Liver (tissue), 7 donors: ENCODE measurements at regions not wholly inside any gene's neighbourhood (a gene's known extent, or its start where the extent isn't known, plus 50 kb on each side); places are given as distances from the start of the nearest gene placed in this dataset.
"Not testable (repeated sequence)": the region's sequence is repeated elsewhere in the genome, so short reads cannot be mapped to it uniquely, and the experiment has no call there.

ENCODE experiments used
- DNase-seq: peaks from one replicate; pipeline ENCODE4 v3.0.0-alpha.2; 2017; ENCODE audit warnings: low spot score
- H3K27ac ChIP-seq, 2 donors: one replicate each; pipeline ENCODE4 v1.7.0; 2013; ENCODE audit warnings: inconsistent platforms in 2 of 2, low read length in 2 of 2, control low read depth in 1 of 2, low read depth in 1 of 2, mild to moderate bottlenecking in 1 of 2
- H3K27me3 ChIP-seq, 4 donors: one replicate each; pipeline versions ENCODE4 v1.6.1 to v1.7.0; 2013; ENCODE audit warnings: low read length in 3 of 4, inconsistent platforms in 1 of 4, mild to moderate bottlenecking in 1 of 4, moderate library complexity in 1 of 4; ENCODE audit not compliant: control insufficient read depth in 4 of 4, insufficient read depth in 4 of 4
- H3K36me3 ChIP-seq, 4 donors: one replicate each; pipeline versions ENCODE4 v1.6.1 to v1.7.0; 2013; ENCODE audit warnings: low read length in 3 of 4, mild to moderate bottlenecking in 3 of 4, low read depth in 1 of 4, moderate library complexity in 1 of 4; ENCODE audit not compliant: control insufficient read depth in 4 of 4, insufficient read depth in 3 of 4
- H3K4me1 ChIP-seq, 4 donors: one replicate each; pipeline versions ENCODE4 v1.6.1 to v1.7.0; 2013; ENCODE audit warnings: low read length in 3 of 4, mild to moderate bottlenecking in 3 of 4, moderate library complexity in 1 of 4; ENCODE audit not compliant: control insufficient read depth in 4 of 4, insufficient read depth in 4 of 4
- H3K4me3 ChIP-seq, 3 donors: one replicate each; pipeline versions ENCODE4 v1.6.1 to v1.7.0; 2013; ENCODE audit warnings: low read length in 3 of 3, control low read depth in 1 of 3, low read depth in 1 of 3, mild to moderate bottlenecking in 1 of 3
- H3K9ac ChIP-seq, 2 donors: one replicate each; pipeline ENCODE4 v1.7.0; 2013; ENCODE audit warnings: low read length in 2 of 2, mild to moderate bottlenecking in 2 of 2, moderate library complexity in 2 of 2, control low read depth in 1 of 2, low read depth in 1 of 2
- H3K9me3 ChIP-seq, 4 donors: one replicate each; pipeline versions ENCODE4 v1.6.1 to v1.7.0; 2013; ENCODE audit warnings: low read length in 3 of 4; ENCODE audit not compliant: control insufficient read depth in 4 of 4
- FOXA1 ChIP-seq: IDR thresholded peaks from 2 replicates; pipeline ENCODE4 v1.6.1; 2016; ENCODE audit warnings: antibody characterized with exemption
- GABPA ChIP-seq, 2 donors: IDR thresholded peaks in 1 of 2; conservative IDR thresholded peaks in 1 of 2; 2 replicates each; pipeline ENCODE4 v1.6.1; 2016; ENCODE audit warnings: antibody characterized with exemption in 2 of 2, mild to moderate bottlenecking in 1 of 2, moderate library complexity in 1 of 2
- HNF4A ChIP-seq, 2 donors: conservative IDR thresholded peaks; 2 replicates each; pipeline ENCODE4 v1.6.1; 2016; ENCODE audit warnings: antibody characterized with exemption in 2 of 2, mild to moderate bottlenecking in 2 of 2
- HNF4G ChIP-seq: IDR thresholded peaks from 2 replicates; pipeline ENCODE4 v1.6.1; 2016; ENCODE audit warnings: antibody characterized with exemption
- JUND ChIP-seq, 2 donors: IDR thresholded peaks; 2 replicates each; pipeline ENCODE4 v1.6.1; 2016; ENCODE audit warnings: antibody characterized with exemption in 2 of 2
- RAD21 ChIP-seq, 2 donors: IDR thresholded peaks; 2 replicates each; pipeline ENCODE4 v1.6.1; 2016; ENCODE audit warnings: antibody characterized with exemption in 2 of 2, mild to moderate bottlenecking in 2 of 2
- SP1 ChIP-seq: IDR thresholded peaks from 2 replicates; pipeline ENCODE4 v1.6.1; 2018; ENCODE audit warnings: antibody characterized with exemption, mild to moderate bottlenecking
- TAF1 ChIP-seq: conservative IDR thresholded peaks from 2 replicates; pipeline ENCODE4 v1.6.1; 2016; ENCODE audit warnings: antibody characterized with exemption, mild to moderate bottlenecking
- WGBS: extraction: QIAGEN DNeasy Blood & Tissue Kit; methylation state at CpG from one replicate; pipeline ENCODE4 v1.1.7; 2013; 5-methylcytosine and 5-hydroxymethylcytosine counted together
- TF ChIP-seq, protein P1 (sequence below): IDR thresholded peaks from 2 replicates; pipeline ENCODE4 v1.6.1; 2016; ENCODE audit warnings: antibody characterized with exemption
- TF ChIP-seq, protein P2 (sequence below): IDR thresholded peaks from 2 replicates; pipeline ENCODE4 v1.6.1; 2016; ENCODE audit warnings: antibody characterized with exemption
- donor health status: healthy.
- donor health status: healthy.
- donor health status: healthy.
- donor health status: healthy.

DNA sequence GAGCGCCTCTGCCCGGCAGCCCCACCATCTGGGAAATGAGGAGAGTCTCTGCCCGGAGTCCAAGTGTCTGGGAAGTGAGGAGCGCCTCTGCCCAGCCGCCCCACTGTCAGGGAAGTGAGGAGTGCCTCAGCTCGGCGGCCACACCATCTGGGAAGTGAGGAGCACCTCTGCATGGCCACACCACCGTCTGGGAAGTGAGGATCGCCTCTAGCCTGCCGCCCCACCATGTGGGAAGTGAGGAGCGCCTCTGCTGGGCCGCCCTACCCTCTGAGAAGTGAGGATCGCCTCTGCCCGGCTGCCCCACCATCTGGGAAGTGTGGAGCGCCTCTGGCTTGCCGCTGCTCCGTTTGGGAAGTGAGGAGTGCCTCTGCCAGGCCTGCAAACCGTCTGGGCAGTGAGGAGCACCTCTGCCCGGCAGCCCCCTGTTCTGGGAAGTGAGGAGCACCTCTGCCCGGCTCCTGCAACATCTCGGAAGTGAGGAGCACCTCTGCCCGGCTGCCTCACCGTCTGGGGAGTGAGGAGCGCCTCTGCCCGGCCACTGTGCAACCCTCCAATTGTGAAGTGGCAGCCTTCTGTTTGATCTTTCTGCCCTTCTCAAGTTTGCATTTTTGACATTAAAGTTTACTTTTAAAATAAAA is 60.8 kb upstream of the CEACAM21 start:
- peaks cover 0 to 2% (median 0%) of the 10 kb centered on the region in 4 donors for H3K27me3 ChIP-seq
- 54% methylated on average over 25 of the region's 25 CpGs for WGBS

DNA sequence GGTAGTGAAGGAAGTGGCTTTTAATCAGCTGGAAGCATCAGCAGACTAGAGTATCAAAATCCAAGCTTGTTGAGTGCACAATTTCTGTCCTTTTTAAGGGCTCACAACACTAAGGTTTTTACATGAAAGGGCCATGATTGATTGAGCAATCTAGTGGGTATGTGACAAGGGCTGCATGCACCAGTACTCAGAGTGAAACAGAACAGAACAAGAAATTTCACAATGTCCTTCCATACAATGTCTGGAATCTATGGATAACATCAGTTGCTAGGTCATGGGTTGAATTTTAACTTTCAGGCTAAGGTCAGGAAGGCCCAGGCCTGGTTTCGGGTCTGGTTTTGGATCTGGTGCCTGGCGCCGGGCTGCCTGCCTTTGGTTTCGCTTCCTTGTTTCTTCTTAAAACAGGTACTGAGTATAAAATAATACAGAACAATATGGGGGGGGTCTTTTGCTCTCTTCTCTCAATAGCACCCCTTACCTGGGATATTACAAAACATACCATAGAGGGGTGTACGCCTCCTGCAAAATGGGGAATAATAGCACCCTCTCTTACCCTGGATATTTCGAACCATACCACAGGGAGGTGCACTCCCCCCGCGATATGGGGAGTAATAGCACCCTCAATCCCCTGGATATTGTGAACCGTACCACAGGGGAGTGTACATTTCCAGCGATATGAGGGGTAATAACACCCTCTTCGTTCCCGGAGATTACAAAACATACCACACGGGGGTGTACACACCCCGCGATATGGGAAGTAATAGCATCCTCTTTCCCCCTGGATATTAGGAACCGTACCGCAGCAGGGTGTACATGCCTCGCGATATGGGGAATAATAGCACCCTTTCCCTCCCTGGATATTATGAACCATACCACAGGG is 59.4 kb upstream of the CEACAM21 start:
- H3K27ac ChIP-seq, H3K4me3 ChIP-seq, DNase-seq, H3K4me1 ChIP-seq, H3K9me3 ChIP-seq, H3K27me3 ChIP-seq, H3K9ac ChIP-seq, H3K36me3 ChIP-seq: not testable (repeated sequence)
- TF ChIP-seq RAD21 (IDR thresholded peaks at IDR 0.05), result peak; percentile 49 to 57
- 49% methylated on average over 19 of the region's 19 CpGs for WGBS

More for the DNA sequence above, 60.8 kb upstream of the CEACAM21 start:
- Histone ChIP-seq H3K4me1 (no peaks in the 10 kb centered on the region), H3K4me3 (no peak overlapping the region), H3K9ac (no peak overlapping the region), H3K27ac (no peak overlapping the region), H3K36me3 (no peaks in the 10 kb centered on the region), H3K9me3 (no peaks in the 10 kb centered on the region)
- no peak for DNase-seq
- TF ChIP-seq, protein P1, sequence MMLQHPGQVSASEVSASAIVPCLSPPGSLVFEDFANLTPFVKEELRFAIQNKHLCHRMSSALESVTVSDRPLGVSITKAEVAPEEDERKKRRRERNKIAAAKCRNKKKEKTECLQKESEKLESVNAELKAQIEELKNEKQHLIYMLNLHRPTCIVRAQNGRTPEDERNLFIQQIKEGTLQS, result no peak

DNA sequence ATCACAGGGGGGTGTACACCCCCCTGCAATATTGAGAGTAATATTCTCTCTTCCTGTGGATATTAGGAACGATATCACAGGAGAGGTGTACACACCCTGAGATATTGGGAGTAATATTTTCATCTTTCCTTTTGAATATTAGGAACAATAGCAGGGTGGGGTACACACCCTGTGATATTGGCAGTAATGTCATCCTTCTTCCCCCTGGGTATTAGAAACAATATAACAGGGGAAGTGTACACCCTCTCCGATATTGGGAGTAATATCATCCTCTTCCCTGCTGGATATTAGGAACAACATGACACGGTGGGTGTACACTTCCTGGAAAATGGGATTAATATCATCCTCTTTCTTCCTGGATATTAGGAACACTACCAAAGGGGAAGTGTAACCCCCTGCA is 57.8 kb upstream of the CEACAM21 start:
- Histone ChIP-seq H3K27ac (no peak overlapping the region), H3K9ac (no peak overlapping the region), H3K36me3 (no peaks in the 10 kb centered on the region), H3K9me3 (no peaks in the 10 kb centered on the region), H3K27me3 (peaks cover 0 to 2% (median under 1%) of the 10 kb centered on the region in 4 donors), H3K4me3 (no peak overlapping the region), H3K4me1 (peaks cover 0 to 3% (median 0%) of the 10 kb centered on the region in 4 donors)
- WGBS, result 66% methylated on average over 3 of the region's 3 CpGs
- DNase-seq, result no peak
- TF ChIP-seq SP1 (no peak), HNF4A (conservative IDR thresholded peaks at IDR 0.05) (no peak), FOXA1 (no peak), GABPA (IDR thresholded peaks at IDR 0.05 in 1 of 2, conservative IDR thresholded peaks at IDR 0.05 in 1 of 2) (no peak), JUND (IDR thresholded peaks at IDR 0.05) (no peak), RAD21 (IDR thresholded peaks at IDR 0.05) (no peak), HNF4G (no peak), TAF1 (no peak)
- TF ChIP-seq, protein P2, sequence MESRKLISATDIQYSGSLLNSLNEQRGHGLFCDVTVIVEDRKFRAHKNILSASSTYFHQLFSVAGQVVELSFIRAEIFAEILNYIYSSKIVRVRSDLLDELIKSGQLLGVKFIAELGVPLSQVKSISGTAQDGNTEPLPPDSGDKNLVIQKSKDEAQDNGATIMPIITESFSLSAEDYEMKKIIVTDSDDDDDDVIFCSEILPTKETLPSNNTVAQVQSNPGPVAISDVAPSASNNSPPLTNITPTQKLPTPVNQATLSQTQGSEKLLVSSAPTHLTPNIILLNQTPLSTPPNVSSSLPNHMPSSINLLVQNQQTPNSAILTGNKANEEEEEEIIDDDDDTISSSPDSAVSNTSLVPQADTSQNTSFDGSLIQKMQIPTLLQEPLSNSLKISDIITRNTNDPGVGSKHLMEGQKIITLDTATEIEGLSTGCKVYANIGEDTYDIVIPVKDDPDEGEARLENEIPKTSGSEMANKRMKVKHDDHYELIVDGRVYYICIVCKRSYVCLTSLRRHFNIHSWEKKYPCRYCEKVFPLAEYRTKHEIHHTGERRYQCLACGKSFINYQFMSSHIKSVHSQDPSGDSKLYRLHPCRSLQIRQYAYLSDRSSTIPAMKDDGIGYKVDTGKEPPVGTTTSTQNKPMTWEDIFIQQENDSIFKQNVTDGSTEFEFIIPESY, result no peak

DNA sequence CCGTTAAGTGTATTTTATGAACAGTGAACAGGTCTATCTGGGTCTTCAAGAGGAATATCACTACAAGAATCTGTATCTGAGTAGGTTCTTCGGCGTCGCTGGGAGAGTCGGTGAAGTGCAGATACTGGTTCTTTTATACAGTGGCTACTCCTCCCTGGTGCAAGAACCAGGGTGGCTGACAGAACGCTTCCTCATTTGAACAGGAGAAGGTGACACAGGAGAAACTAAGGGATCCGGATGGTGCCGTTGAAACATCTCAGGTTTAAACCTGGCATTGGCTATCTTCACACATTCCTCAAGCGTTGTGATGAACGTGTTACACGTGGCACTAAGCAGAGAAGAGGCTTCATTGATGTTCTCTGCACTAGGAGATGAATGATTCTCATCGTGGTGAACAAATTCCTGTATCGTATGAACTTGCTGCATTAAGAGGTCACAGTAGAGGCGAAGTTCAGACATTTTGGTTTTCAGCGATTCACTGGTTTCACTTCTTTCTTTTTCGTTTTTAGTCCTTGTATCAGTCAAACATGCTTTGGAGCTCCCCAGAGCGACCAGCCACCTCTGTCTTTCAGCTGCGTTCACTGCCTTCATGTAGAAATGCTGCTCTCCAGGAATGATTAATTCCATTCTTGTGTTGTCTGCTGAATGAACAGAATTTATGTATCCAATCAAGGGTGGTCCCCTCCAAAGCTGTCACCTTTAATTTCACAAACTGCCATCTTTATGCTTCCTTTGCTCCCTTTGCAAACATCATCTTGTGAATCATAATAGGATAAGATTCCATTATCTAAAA is 54.6 kb upstream of the CEACAM21 start:
- peak overlapping the region in 1 of 3 donors; percentile 31 for H3K4me3 ChIP-seq
- not testable (repeated sequence) for H3K4me1 ChIP-seq, H3K9me3 ChIP-seq, H3K27me3 ChIP-seq, H3K36me3 ChIP-seq, DNase-seq
- H3K27ac ChIP-seq, result peak overlapping the region; percentile 20 to 45
- WGBS, result 37% methylated on average over 18 of the region's 18 CpGs
- H3K9ac ChIP-seq, result peak overlapping the region in 1 of 2 donors; percentile 27
